K562 (cell line): ENCODE measurements at regions not wholly inside any gene's neighbourhood (a gene's known extent, or its start where the extent isn't known, plus 50 kb on each side); places are given as distances from the start of the nearest gene placed in this dataset.

ENCODE experiments used
- ATAC-seq: fragments of 200-7000 bp; cut with Tn5 transposase; 3 replicates; pipeline ENCODE4 v1.9.1; 2020; ENCODE audit warnings: moderate library complexity
- BruUV-seq: library from RNA; stranded (reverse); fragments of 400-500 nt; replicated peaks from 2 replicates; lab custom pipeline; 2021; lab: Mats Ljungman, UMichigan
- CTCF ChIA-PET: fragments of 300-600 bp; formaldehyde crosslinking; extraction: SDS; loops from one replicate; lab custom pipeline; 2021; ENCODE audit warnings: low intra/inter-chr PET ratio; lab: Yijun Ruan, JAX
- POLR2A ChIA-PET: fragments of 300-600, 350-650 bp; sonication (Branson Sonifier 250); formaldehyde crosslinking; extraction: SDS; loops from one replicate; lab custom pipeline; 2021; ENCODE audit warnings: antibody characterized with exemption, inconsistent platforms; lab: Yijun Ruan, JAX
- DNase-seq, 4 experiments: peaks; one replicate each; pipeline versions ENCODE4 v3.0.0 to v3.0.0-alpha.2; 2011 to 2018; ENCODE audit warnings: low spot score in 3 of 4, mixed read lengths in 3 of 4; ENCODE audit errors: extremely low read depth in 1 of 4
- FAIRE-seq: peaks from 2 replicates; lab custom pipeline; 2011; peaks lifted over from hg19 to GRCh38; lab: Jason Lieb, UNC
- H2AFZ ChIP-seq: 2 replicates; pipeline ENCODE4 v1.6.0; 2011; ENCODE audit warnings: low read depth, low read length, control low read depth, inconsistent platforms
- H3K27ac ChIP-seq: fragments of 200-600 bp; 3 replicates; pipeline ENCODE4 v1.8.0; 2011; ENCODE audit warnings: low read depth, mild to moderate bottlenecking, control low read depth, inconsistent platforms, low read length, moderate library complexity, mixed read lengths; ENCODE audit errors: extremely low read depth
- H3K27me3 ChIP-seq, 2 experiments: fragments of 300-600 bp in 1 of 2; 2 replicates in 1 of 2; 3 replicates in 1 of 2; pipeline versions ENCODE4 v1.6.0 to v1.8.0; 2011; ENCODE audit warnings: inconsistent platforms in 2 of 2, low read length in 2 of 2, mild to moderate bottlenecking in 1 of 2, mixed read lengths in 1 of 2, moderate library complexity in 1 of 2; ENCODE audit not compliant: control insufficient read depth in 2 of 2, insufficient read depth in 2 of 2
- H3K36me3 ChIP-seq: fragments of 300-600 bp; 3 replicates; pipeline ENCODE4 v1.8.0; 2011; ENCODE audit warnings: mild to moderate bottlenecking, low read length, inconsistent platforms; ENCODE audit not compliant: control insufficient read depth, insufficient read depth
- H3K4me1 ChIP-seq, 2 experiments: fragments of 200-600 bp in 1 of 2; replicated peaks in 1 of 2; 2 replicates in 1 of 2; 3 replicates in 1 of 2; pipeline versions ENCODE4 v1.5.1 to v1.8.0; 2011; ENCODE audit warnings: inconsistent platforms in 2 of 2, low read length in 2 of 2, mild to moderate bottlenecking in 1 of 2, mixed read lengths in 1 of 2, moderate library complexity in 1 of 2; ENCODE audit not compliant: control insufficient read depth in 2 of 2, insufficient read depth in 2 of 2
- H3K4me2 ChIP-seq: 2 replicates; pipeline ENCODE4 v1.6.1; 2011; ENCODE audit warnings: low read length, control low read depth, inconsistent platforms, mixed read lengths; ENCODE audit not compliant: insufficient read depth
- H3K4me3 ChIP-seq: fragments of 200-600 bp; sonication (generic), shearing (Covaris generic); 2 replicates; pipeline ENCODE4 v1.5.1; 2016; ENCODE audit warnings: control low read depth, inconsistent platforms
- H3K79me2 ChIP-seq: fragments of 200-600 bp; 3 replicates; pipeline ENCODE4 v1.8.0; 2011; ENCODE audit warnings: low read length, inconsistent platforms; ENCODE audit not compliant: control insufficient read depth, insufficient read depth
- H3K9ac ChIP-seq, 2 experiments: 2 replicates each; pipeline versions ENCODE4 v1.6.0 to v1.6.1; 2011; ENCODE audit warnings: low read depth in 2 of 2, low read length in 2 of 2, control low read depth in 1 of 2, inconsistent platforms in 1 of 2, mild to moderate bottlenecking in 1 of 2, mixed read lengths in 1 of 2; ENCODE audit not compliant: insufficient read depth in 1 of 2
- H3K9me1 ChIP-seq: one replicate; pipeline ENCODE4 v1.6.0; 2011; ENCODE audit warnings: inconsistent platforms, mild to moderate bottlenecking, low read length, moderate library complexity; ENCODE audit not compliant: control insufficient read depth, insufficient read depth
- H3K9me3 ChIP-seq: replicated peaks from 2 replicates; pipeline ENCODE4 v1.5.1; 2011; ENCODE audit warnings: low read depth, low read length, inconsistent platforms; ENCODE audit not compliant: control insufficient read depth, insufficient read depth
- H4K20me1 ChIP-seq: replicated peaks from 2 replicates; pipeline ENCODE4 v1.6.1; 2011; ENCODE audit warnings: low read length, inconsistent platforms, mixed read lengths; ENCODE audit not compliant: control insufficient read depth, insufficient read depth
- DDX20 ChIP-seq: fragments of 450-650 bp; IDR thresholded peaks from 2 replicates; pipeline ENCODE4 v1.6.1; 2016; ENCODE audit warnings: missing genetic modification characterization, low read depth, mild to moderate bottlenecking, missing compliant biosample characterization, moderate library complexity
- EGR1 ChIP-seq: fragments of 450-650 bp; conservative IDR thresholded peaks from 2 replicates; pipeline ENCODE4 v1.6.1; 2017; ENCODE audit warnings: mild to moderate bottlenecking
- HMG20B ChIP-seq: fragments of 250-450 bp; sonication (Bioruptor Pico); IDR thresholded peaks from 2 replicates; pipeline ENCODE4 v1.5.0; 2021; ENCODE audit warnings: mild to moderate bottlenecking
- MYC ChIP-seq, 2 experiments: fragments of 250-450 bp in 1 of 2; sonication (Bioruptor Pico) in 1 of 2; IDR thresholded peaks; 2 replicates each; pipeline versions ENCODE4 v1.5.1 to v1.6.1; 2012 to 2021; ENCODE audit warnings: low read depth in 2 of 2, borderline replicate concordance in 1 of 2, improper control_type of control experiment in 1 of 2, low read length in 1 of 2, mild to moderate bottlenecking in 1 of 2, moderate library complexity in 1 of 2
- NCOA6 ChIP-seq: fragments of 450-650 bp; IDR thresholded peaks from 2 replicates; pipeline ENCODE4 v1.6.1; 2017; ENCODE audit warnings: mild to moderate bottlenecking
- NCOR1 ChIP-seq: fragments of 450-650 bp; IDR thresholded peaks from 2 replicates; pipeline ENCODE4 v1.6.1; 2016; ENCODE audit warnings: mild to moderate bottlenecking, moderate library complexity
- SMAD4 ChIP-seq: fragments of 250-450 bp; sonication (Bioruptor Pico); conservative IDR thresholded peaks from 2 replicates; pipeline ENCODE4 v1.8.0; 2021; ENCODE audit warnings: inconsistent platforms, mild to moderate bottlenecking, moderate library complexity
- STAT5A ChIP-seq: IDR thresholded peaks from 2 replicates; pipeline ENCODE4 v1.6.1; 2012; ENCODE audit warnings: low read length, inconsistent platforms, borderline replicate concordance
- THAP7 ChIP-seq: fragments of 250-450 bp; sonication (Bioruptor Pico); IDR thresholded peaks from 2 replicates; pipeline ENCODE4 v1.5.0; 2021
- ZBTB8A ChIP-seq: fragments of 450-650 bp; IDR thresholded peaks from 2 replicates; pipeline ENCODE4 v1.6.1; 2018; ENCODE audit warnings: mild to moderate bottlenecking, moderate library complexity; ENCODE audit not compliant: partially characterized antibody
- WGBS: fragments of 100-300 bp; shearing (Covaris generic); methylation state at CpG from one replicate; pipeline ENCODE4 v1.1.6; 2016; ENCODE audit warnings: low coverage, mixed read lengths; ENCODE audit not compliant: insufficient coverage; ENCODE audit errors: missing lambda C conversion rate; 5-methylcytosine and 5-hydroxymethylcytosine counted together
- in situ Hi-C: fragments of 300-500 bp; cut with MboI; formaldehyde crosslinking; loops from 4 replicates; pipeline ENCODE4 v1.15.0; 2018; ENCODE audit warnings: inconsistent platforms, mixed read lengths
- intact Hi-C: fragments of 100-400 bp; cut with micrococcal nuclease; formaldehyde crosslinking; loops from 2 replicates; pipeline ENCODE4 v1.14.2; 2022

- no peak for DNase-seq
- no peak for ATAC-seq
- no peaks in the 10 kb centered on the region for H3K79me2 ChIP-seq
- no TSS peak for BruUV-seq
- H2AFZ ChIP-seq = no peak overlapping the region
- no peak for FAIRE-seq
- H3K9me1 ChIP-seq = no peaks in the 10 kb centered on the region
- no peak overlapping the region for H3K9ac ChIP-seq
- H3K27ac ChIP-seq = no peak overlapping the region
- no peaks in the 10 kb centered on the region for H3K36me3 ChIP-seq
- H3K4me1 ChIP-seq = no peaks in the 10 kb centered on the region
- ChIA-PET CTCF (no interaction called here), POLR2A (no interaction called here)
- H3K4me2 ChIP-seq = no peak overlapping the region
- WGBS = 0% methylated on average over 2 of the region's 2 CpGs
- in situ Hi-C loops = no loop called here
- H3K9me3 ChIP-seq = no peaks in the 10 kb centered on the region; the same call in 1 of the 2 replicates
- no peak overlapping the region for H3K4me3 ChIP-seq
- intact Hi-C loops = no loop called here
- TF ChIP-seq DDX20 (tag) (no peak), NCOA6 (no peak), THAP7 (CRISPR knock-in tag) (no peak), ZBTB8A (no peak), STAT5A (no peak), SMAD4 (CRISPR knock-in tag) (no peak), HMG20B (no peak), MYC (IDR thresholded peaks at IDR 0.05; ENCODE audit: low read depth, low read length) (no peak), MYC (CRISPR knock-in tag; IDR thresholded peaks at IDR 0.05; ENCODE audit: borderline replicate concordance, low read depth) (no peak), EGR1 (no peak), NCOR1 (no peak)
- no peaks in the 10 kb centered on the region for H4K20me1 ChIP-seq
- no peaks in the 10 kb centered on the region for H3K27me3 ChIP-seq
These were observed 466.7 kb upstream of the PKN2 start for GRCh38 chr1:88217386-88217785.
